Epithelial cell of esophagus (primary cell): ENCODE measurements at regions not wholly inside any gene's neighbourhood (a gene's known extent, or its start where the extent isn't known, plus 50 kb on each side); places are given as distances from the start of the nearest gene placed in this dataset.

Experiments
- DNase-seq: peaks from one replicate; pipeline ENCODE4 v3.0.0; 2010; ENCODE audit warnings: low read depth
- H3K4me3 ChIP-seq: 2 replicates; pipeline ENCODE4 v1.5.1; 2011; ENCODE audit warnings: mild to moderate bottlenecking, low read length, control low read depth
- TF ChIP-seq, protein P1 (sequence below): IDR thresholded peaks from 2 replicates; pipeline ENCODE4 v1.5.1; 2011; ENCODE audit warnings: low read depth, mild to moderate bottlenecking, low read length, control low read depth, inconsistent platforms; ENCODE audit not compliant: insufficient read depth; ENCODE audit errors: missing control alignments

DNA sequence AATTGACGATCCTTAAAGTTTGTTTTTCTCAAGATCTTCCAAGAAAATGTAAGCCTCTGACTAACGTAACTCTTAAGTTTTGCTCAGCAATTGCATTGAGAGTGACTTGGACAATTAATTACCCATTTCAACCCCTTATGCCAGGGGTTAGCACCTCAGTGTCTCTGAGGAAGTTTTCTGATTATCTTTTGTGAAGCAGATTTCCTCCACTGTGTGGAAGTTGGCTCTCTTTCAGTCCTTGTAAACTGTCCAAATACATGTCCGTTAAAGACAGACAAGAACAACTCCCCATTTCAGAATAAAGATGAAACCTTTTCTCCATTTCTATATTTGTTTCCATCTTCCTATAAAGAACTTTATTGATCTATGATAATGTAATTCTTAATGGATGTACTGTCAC, 296.4 kb upstream of the FMN2 start:
- no peak overlapping the region for H3K4me3 ChIP-seq
- no peak for DNase-seq
- TF ChIP-seq, protein P1, sequence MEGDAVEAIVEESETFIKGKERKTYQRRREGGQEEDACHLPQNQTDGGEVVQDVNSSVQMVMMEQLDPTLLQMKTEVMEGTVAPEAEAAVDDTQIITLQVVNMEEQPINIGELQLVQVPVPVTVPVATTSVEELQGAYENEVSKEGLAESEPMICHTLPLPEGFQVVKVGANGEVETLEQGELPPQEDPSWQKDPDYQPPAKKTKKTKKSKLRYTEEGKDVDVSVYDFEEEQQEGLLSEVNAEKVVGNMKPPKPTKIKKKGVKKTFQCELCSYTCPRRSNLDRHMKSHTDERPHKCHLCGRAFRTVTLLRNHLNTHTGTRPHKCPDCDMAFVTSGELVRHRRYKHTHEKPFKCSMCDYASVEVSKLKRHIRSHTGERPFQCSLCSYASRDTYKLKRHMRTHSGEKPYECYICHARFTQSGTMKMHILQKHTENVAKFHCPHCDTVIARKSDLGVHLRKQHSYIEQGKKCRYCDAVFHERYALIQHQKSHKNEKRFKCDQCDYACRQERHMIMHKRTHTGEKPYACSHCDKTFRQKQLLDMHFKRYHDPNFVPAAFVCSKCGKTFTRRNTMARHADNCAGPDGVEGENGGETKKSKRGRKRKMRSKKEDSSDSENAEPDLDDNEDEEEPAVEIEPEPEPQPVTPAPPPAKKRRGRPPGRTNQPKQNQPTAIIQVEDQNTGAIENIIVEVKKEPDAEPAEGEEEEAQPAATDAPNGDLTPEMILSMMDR, result no peak

DNA sequence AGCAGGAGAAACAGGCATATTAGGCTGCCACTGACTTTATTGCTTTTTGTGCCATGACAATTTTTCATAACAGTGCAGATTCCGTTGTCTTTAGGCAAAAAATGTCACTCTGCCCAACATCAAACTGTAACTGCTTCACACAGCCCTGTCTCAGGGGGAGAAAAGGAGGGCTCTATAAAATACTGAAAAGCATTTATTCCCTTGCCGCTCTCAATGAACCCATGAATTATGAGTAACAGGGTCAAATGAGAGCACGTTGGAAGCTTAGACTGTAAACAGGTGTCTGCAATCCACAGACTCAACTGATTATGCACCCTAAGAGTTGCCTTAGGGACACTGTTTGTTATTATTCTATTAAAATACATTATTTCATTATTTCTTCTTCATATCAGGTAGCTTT, 292.1 kb upstream of the FMN2 start:
- TF ChIP-seq, protein P1, result no peak
- H3K4me3 ChIP-seq, result no peak overlapping the region
- DNase-seq, result no peak

DNA sequence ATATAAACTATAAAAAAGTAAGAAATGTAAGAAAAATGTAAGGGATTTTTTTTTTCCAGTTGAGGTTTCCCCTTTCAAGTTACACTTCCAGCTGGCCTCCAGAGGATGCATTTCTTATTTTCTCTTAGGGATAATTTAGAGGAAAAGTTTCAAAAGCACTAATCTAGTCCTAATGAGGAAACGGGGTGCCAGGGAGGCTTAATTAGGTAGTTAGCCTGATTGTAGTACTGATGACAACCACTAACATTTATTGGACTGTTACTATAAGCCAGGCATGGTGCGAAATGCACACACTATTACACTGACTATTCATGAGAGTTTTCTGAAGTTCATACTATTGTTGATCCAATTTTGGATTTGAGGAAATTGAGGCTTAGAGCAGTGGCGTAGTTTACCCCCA, 290.8 kb upstream of the FMN2 start:
- H3K4me3 ChIP-seq, result no peak overlapping the region
- TF ChIP-seq, protein P1, result no peak
- no peak for DNase-seq

DNA sequence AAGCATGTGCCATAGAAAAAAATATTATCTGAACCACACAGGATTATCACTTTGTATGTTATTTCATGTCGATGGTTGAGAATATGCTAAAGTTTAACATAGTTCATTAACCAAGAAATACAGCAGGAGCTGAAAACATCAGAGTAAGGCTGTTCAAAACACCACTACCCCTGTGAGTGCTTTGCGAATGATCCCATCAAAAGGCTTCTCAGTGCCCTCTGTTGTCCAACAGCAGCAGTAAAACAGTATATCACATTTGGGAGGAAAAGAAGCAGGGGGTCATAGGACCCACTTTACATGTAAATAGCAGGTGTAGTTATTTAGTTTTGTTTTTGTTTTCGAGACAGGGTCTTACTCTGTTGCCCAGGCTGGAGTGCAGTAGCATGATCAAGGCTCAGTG, 289.4 kb upstream of the FMN2 start:
- TF ChIP-seq, protein P1, result no peak
- no peak for DNase-seq
- no peak overlapping the region for H3K4me3 ChIP-seq

DNA sequence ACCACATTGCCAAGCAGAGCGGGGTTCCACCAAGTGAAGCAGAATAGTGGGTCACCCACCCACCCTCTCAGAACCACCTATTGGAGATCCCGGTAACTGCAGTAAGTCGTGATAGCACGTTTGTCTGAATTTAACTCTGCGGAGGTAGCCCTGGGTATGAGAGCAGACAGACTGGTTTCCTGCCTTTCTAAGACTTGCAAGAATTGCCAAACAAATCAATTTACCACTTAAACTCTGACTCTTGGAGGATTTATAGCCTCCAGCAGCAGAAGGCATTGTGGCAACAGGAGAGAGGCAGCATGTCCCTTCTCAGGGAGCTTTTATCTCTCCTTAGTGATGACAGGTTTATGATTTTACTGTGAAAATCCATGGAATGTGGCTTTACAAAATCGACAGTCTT, 287.9 kb upstream of the FMN2 start:
- no peak overlapping the region for H3K4me3 ChIP-seq
- TF ChIP-seq, protein P1, result no peak
- no peak for DNase-seq

DNA sequence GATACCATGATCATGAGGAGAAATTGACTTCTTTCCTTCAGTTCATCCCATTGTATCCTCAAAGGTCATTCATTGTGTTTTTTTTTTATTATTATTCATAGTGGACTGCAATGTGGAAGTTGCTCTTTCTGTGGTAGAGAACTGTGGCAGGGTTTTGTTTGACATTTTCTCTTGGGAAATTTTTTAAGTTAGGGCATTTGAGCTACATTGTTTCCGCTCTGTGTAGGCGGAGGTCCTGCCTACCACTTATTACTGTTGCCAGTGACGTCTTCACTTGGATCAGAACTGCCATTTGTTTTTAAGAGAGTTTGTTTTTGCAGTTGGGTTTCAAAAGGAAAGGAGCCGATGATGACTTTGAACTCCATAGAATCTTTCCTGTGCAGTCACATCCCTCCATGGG, 287.4 kb upstream of the FMN2 start:
- no peak overlapping the region for H3K4me3 ChIP-seq
- DNase-seq, result no peak
- TF ChIP-seq, protein P1, result no peak

DNA sequence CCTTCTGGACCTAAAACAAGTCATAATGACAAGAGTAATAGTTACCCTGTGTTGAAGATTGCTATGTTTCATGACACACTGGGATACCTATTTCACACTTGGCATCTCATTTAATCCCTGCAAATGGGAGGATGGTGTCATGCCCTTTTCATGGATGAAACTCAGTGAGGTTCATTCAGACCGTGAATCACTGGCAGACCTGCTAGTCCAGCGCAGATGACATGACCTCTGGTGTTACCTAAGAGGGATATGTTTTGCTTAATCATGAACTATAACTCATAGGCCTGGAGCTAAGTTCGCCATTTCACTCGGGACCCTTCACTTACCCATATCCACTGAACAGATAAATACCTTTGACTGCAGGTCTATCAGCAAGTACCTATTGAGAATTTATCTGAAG, 286.6 kb upstream of the FMN2 start:
- no peak overlapping the region for H3K4me3 ChIP-seq
- TF ChIP-seq, protein P1, result no peak
- peak; percentile 11 for DNase-seq
